ENCODE measurements at regions not wholly inside any gene's neighbourhood (a gene's known extent, or its start where the extent isn't known, plus 50 kb on each side); places are given as distances from the start of the nearest gene placed in this dataset.

DNA sequence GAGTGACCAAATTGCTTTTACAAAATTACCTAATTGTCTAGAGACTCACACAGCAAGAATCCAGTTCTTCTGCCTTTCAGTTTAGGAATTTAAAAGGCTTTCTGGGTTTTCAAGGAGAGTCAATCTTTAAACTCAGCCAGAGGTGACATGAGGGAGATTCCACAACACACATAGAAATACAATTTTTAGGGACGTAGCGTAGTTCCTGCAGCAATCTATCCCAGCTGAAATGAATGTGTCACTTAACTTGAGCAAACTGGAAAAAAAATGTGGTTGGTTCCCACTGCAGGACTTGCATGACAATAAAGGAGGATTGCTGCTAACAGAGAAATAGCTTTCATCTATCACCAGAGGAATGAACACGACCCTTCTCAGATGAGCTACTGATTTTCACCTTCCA is 269.7 kb downstream of the OTOL1 start:
- H3K4me3 Mint-ChIP-seq (ENCODE audit: unreplicated experiment): no peak overlapping the region
- no peaks in the 10 kb centered on the region for H3K9me3 Mint-ChIP-seq (ENCODE audit: unreplicated experiment)
- no peaks in the 10 kb centered on the region for H3K36me3 Mint-ChIP-seq (ENCODE audit: low read depth, unreplicated experiment)
- H3K27me3 Mint-ChIP-seq (ENCODE audit: unreplicated experiment): no peaks in the 10 kb centered on the region
- TF ChIP-seq, protein P1, sequence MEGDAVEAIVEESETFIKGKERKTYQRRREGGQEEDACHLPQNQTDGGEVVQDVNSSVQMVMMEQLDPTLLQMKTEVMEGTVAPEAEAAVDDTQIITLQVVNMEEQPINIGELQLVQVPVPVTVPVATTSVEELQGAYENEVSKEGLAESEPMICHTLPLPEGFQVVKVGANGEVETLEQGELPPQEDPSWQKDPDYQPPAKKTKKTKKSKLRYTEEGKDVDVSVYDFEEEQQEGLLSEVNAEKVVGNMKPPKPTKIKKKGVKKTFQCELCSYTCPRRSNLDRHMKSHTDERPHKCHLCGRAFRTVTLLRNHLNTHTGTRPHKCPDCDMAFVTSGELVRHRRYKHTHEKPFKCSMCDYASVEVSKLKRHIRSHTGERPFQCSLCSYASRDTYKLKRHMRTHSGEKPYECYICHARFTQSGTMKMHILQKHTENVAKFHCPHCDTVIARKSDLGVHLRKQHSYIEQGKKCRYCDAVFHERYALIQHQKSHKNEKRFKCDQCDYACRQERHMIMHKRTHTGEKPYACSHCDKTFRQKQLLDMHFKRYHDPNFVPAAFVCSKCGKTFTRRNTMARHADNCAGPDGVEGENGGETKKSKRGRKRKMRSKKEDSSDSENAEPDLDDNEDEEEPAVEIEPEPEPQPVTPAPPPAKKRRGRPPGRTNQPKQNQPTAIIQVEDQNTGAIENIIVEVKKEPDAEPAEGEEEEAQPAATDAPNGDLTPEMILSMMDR (IDR thresholded peaks at IDR 0.05; ENCODE audit: unreplicated experiment): no peak
- no peaks in the 10 kb centered on the region for H3K4me1 Mint-ChIP-seq (ENCODE audit: unreplicated experiment)
- no peak for DNase-seq (ENCODE audit: low spot score)
- H3K27ac Mint-ChIP-seq (ENCODE audit: unreplicated experiment): no peak overlapping the region

DNA sequence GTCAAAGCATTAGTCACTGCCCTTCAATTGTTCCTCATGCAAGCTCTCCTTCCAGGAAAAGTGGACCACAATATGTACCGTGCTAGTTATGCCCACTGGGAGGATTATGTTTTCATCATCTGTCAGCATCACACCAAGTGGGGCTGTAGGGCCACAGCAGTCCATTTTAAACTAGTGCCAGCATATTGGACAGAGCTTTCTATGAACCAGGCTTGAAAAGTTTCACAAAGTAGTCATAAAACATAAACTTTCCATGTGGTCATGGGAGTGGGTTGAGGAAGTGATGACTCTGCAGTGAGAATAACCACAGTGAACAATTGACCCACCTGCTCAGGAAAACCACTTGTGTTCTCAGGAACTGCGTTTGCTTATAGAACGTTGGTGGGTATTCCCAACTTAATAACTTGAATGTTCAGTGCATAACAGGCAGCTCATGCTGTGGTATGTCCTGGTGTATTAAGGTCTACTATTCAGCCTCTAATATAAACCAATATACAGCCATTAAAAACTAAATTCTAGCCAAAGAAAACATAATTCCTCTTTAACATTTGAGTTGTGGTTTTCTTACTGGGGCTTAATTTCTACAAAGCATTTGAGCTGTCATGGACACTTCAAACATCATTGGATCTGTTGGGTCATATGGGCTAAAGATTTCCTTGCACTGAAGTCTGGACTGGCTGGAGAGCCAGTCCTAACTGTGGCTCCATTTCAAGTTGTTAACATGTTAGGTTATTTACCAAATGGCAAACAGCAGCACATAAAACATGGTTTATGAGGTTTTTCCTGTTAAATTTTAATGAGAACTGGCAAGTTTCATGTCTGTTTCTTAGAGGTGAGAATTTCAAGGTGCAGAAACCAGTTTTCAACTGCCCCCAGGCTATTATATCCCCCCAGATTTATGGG is 274.1 kb downstream of the OTOL1 start:
- no peaks in the 10 kb centered on the region for H3K4me1 Mint-ChIP-seq (ENCODE audit: unreplicated experiment)
- H3K9me3 Mint-ChIP-seq (ENCODE audit: unreplicated experiment): no peaks in the 10 kb centered on the region
- no peaks in the 10 kb centered on the region for H3K36me3 Mint-ChIP-seq (ENCODE audit: low read depth, unreplicated experiment)
- TF ChIP-seq, protein P1 (IDR thresholded peaks at IDR 0.05; ENCODE audit: unreplicated experiment): no peak
- DNase-seq (ENCODE audit: low spot score): no peak
- no peaks in the 10 kb centered on the region for H3K27me3 Mint-ChIP-seq (ENCODE audit: unreplicated experiment)
- H3K27ac Mint-ChIP-seq (ENCODE audit: unreplicated experiment): no peak overlapping the region
- no peak overlapping the region for H3K4me3 Mint-ChIP-seq (ENCODE audit: unreplicated experiment)

DNA sequence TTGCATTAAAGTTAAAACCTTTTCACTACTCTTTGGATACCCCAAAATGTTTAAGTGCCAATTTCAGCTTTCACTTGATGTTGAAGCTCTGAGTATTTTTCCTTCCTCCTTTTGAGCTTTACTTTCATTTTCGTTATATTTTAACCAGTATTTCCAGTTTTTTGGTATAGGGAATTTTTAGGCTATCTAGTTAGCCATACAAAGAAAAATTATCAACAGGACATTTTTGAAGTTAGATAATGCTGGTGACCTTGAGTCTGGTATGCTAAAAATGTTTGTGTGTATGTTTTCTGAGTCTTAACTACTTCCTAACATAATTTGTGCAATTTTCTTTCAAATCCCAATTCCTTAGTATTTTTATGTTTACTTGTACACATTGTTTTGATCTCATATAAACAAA is 284.8 kb downstream of the OTOL1 start:
- no peak for DNase-seq (ENCODE audit: low spot score)
- Mint-ChIP-seq H3K27ac (ENCODE audit: unreplicated experiment) (no peak overlapping the region), H3K4me3 (ENCODE audit: unreplicated experiment) (no peak overlapping the region), H3K27me3 (ENCODE audit: unreplicated experiment) (no peaks in the 10 kb centered on the region), H3K4me1 (ENCODE audit: unreplicated experiment) (no peaks in the 10 kb centered on the region), H3K9me3 (ENCODE audit: unreplicated experiment) (no peaks in the 10 kb centered on the region), H3K36me3 (ENCODE audit: low read depth, unreplicated experiment) (no peaks in the 10 kb centered on the region)
- TF ChIP-seq, protein P1 (IDR thresholded peaks at IDR 0.05; ENCODE audit: unreplicated experiment): no peak

DNA sequence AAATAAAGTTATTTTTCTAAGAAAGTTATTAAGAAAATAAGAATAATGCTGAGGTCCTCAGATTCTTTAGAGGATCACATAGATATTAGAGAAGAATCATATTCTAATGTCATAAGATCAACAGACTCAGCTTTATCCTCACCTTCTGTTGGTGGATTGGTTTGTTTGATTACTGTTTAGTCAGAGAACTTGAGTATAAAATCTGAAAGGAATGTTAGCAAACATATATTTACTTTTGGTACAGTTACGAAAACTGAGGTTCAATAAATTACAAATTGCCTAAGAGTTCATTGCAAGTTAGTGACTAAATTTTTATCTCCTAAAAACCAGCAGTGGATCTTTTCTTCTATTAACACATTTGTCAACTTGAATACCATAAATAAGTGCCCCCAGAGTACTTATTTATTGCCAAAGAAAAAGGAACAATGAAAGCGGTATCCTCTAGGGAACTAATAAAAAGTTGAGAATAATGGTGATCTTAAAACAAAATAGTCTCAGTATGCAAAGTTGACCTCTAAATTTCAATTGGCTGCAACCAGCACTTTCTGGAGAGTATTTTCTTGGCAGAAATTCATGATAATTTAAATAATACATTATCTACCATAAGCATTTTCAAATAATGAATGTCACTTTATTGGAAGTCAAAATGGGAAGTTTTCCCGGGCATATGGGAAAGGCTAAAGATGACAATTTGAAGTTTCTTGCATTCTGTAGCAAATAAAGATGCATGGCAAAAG is 296.8 kb downstream of the OTOL1 start:
- Mint-ChIP-seq H3K27ac (ENCODE audit: unreplicated experiment) (no peak overlapping the region), H3K4me1 (ENCODE audit: unreplicated experiment) (peaks cover 10% of the 10 kb centered on the region), H3K27me3 (ENCODE audit: unreplicated experiment) (no peaks in the 10 kb centered on the region), H3K36me3 (ENCODE audit: low read depth, unreplicated experiment) (no peaks in the 10 kb centered on the region), H3K4me3 (ENCODE audit: unreplicated experiment) (no peak overlapping the region), H3K9me3 (ENCODE audit: unreplicated experiment) (no peaks in the 10 kb centered on the region)
- no peak for DNase-seq (ENCODE audit: low spot score)
- TF ChIP-seq, protein P1 (IDR thresholded peaks at IDR 0.05; ENCODE audit: unreplicated experiment): no peak

DNA sequence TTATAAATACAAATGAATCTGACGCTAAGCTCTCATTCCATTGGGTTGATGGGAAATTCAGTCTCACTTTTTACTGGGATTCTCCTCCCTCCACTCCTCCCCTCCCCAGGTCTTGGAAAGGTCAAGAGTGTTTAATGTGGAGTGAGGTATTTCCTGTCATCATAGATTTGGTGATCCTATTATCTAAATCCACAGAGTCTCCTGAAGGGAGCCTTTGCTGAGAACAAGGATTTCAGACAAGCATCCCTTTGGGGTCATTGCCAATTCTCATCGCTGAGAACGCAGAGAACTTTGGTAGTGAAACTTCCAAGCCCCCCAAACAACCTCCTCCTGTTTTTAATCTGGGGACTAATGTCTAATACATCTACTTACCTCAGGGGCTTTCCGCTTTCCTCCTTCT is 297.9 kb downstream of the OTOL1 start:
- Mint-ChIP-seq H3K36me3 (ENCODE audit: low read depth, unreplicated experiment) (no peaks in the 10 kb centered on the region), H3K27me3 (ENCODE audit: unreplicated experiment) (no peaks in the 10 kb centered on the region), H3K9me3 (ENCODE audit: unreplicated experiment) (no peaks in the 10 kb centered on the region), H3K4me3 (ENCODE audit: unreplicated experiment) (no peak overlapping the region), H3K27ac (ENCODE audit: unreplicated experiment) (no peak overlapping the region), H3K4me1 (ENCODE audit: unreplicated experiment) (peaks cover 4% of the 10 kb centered on the region)
- TF ChIP-seq, protein P1 (IDR thresholded peaks at IDR 0.05; ENCODE audit: unreplicated experiment): no peak
- no peak for DNase-seq (ENCODE audit: low spot score)
